Uterus (tissue), 3 donors: ENCODE measurements at regions not wholly inside any gene's neighbourhood (a gene's known extent, or its start where the extent isn't known, plus 50 kb on each side); places are given as distances from the start of the nearest gene placed in this dataset.

ENCODE experiments used
- DNase-seq, 2 donors: peaks; one replicate each; pipeline ENCODE4 v3.0.0-alpha.2; 2019 to 2020
- H3K27ac ChIP-seq, 2 donors: fragments of 200-600 bp; sonication (generic); 1 replicate in 1 of 2; 2 replicates in 1 of 2; pipeline ENCODE4 v1.5.1; 2016 to 2018
- H3K27me3 ChIP-seq, 2 donors: fragments of 200-600 bp; sonication (generic); one replicate each; pipeline ENCODE4 v1.5.1; 2018 to 2019; ENCODE audit warnings: control low read depth in 1 of 2
- H3K36me3 ChIP-seq, 2 donors: fragments of 200-600 bp; sonication (generic); one replicate each; pipeline ENCODE4 v1.5.1; 2019; ENCODE audit warnings: control low read depth in 1 of 2
- H3K4me1 ChIP-seq, 2 donors: fragments of 200-600 bp; sonication (generic); one replicate each; pipeline ENCODE4 v1.5.1; 2018 to 2019; ENCODE audit warnings: control low read depth in 1 of 2
- H3K4me3 ChIP-seq, 2 donors: fragments of 200-600 bp; sonication (generic); 1 replicate in 1 of 2; 2 replicates in 1 of 2; pipeline ENCODE4 v1.5.1; 2018 to 2019; ENCODE audit warnings: mild to moderate bottlenecking in 1 of 2
- H3K9me3 ChIP-seq, 2 donors: fragments of 200-600 bp; sonication (generic); one replicate each; pipeline ENCODE4 v1.5.1; 2019; ENCODE audit warnings: control low read depth in 1 of 2
- CTCF ChIP-seq, 4 experiments: fragments of 200-600 bp in 2 of 4; fragments of 450-650 bp in 2 of 4; sonication (generic) in 2 of 4; IDR thresholded peaks; one replicate each; pipeline ENCODE4 v1.5.1; 2016 to 2019; ENCODE audit warnings: antibody characterized with exemption in 4 of 4, mild to moderate bottlenecking in 2 of 4, moderate library complexity in 1 of 4
- POLR2A ChIP-seq, 2 donors: fragments of 450-650 bp; IDR thresholded peaks; one replicate each; pipeline ENCODE4 v1.6.1; 2016; ENCODE audit warnings: antibody characterized with exemption in 2 of 2, mild to moderate bottlenecking in 1 of 2, moderate library complexity in 1 of 2
- intact Hi-C: fragments of 100-400 bp; cut with DNase I; formaldehyde crosslinking; loops from one replicate; pipeline ENCODE4 v1.15.1; 2023; ENCODE audit warnings: low total_unique reads
- donor health status: DM: yes; HTN: yes; CAD: no.

GRCh38 chr6:81237226-81237625 lies 515.3 kb downstream of the TENT5A start:
- Histone ChIP-seq H3K4me1 (no peaks in the 10 kb centered on the region), H3K27ac (no peak overlapping the region), H3K36me3 (no peaks in the 10 kb centered on the region), H3K9me3 (no peaks in the 10 kb centered on the region), H3K4me3 (no peak overlapping the region), H3K27me3 (no peaks in the 10 kb centered on the region)
- no peak for DNase-seq
- TF ChIP-seq POLR2A (IDR thresholded peaks at IDR 0.05) (no peak), CTCF (IDR thresholded peaks at IDR 0.05) (no peak)
- intact Hi-C loops = no loop called here

- no peaks in the 10 kb centered on the region for H3K27me3 ChIP-seq
- no peaks in the 10 kb centered on the region for H3K9me3 ChIP-seq
- H3K4me3 ChIP-seq = no peak overlapping the region
- no peaks in the 10 kb centered on the region for H3K4me1 ChIP-seq
- intact Hi-C loops = no loop called here
- no peaks in the 10 kb centered on the region for H3K36me3 ChIP-seq
- TF ChIP-seq CTCF (IDR thresholded peaks at IDR 0.05) = no peak
- TF ChIP-seq POLR2A (IDR thresholded peaks at IDR 0.05) = no peak
- no peak overlapping the region for H3K27ac ChIP-seq
- no peak for DNase-seq
Measured at GRCh38 chr6:81235512-81235911, 517.0 kb downstream of the TENT5A start.

GRCh38 chr6:81233990-81234389 lies 518.5 kb downstream of the TENT5A start:
- Histone ChIP-seq H3K27ac (no peak overlapping the region), H3K36me3 (no peaks in the 10 kb centered on the region), H3K4me1 (no peaks in the 10 kb centered on the region), H3K27me3 (no peaks in the 10 kb centered on the region), H3K9me3 (no peaks in the 10 kb centered on the region), H3K4me3 (no peak overlapping the region)
- intact Hi-C loops = no loop called here
- DNase-seq = no peak
- TF ChIP-seq POLR2A (IDR thresholded peaks at IDR 0.05) (no peak), CTCF (IDR thresholded peaks at IDR 0.05) (no peak)

GRCh38 chr6:81228912-81229555 lies 523.4 kb downstream of the TENT5A start:
- Histone ChIP-seq H3K27me3 (no peaks in the 10 kb centered on the region), H3K4me3 (no peak overlapping the region), H3K27ac (no peak overlapping the region), H3K4me1 (no peaks in the 10 kb centered on the region), H3K9me3 (no peaks in the 10 kb centered on the region), H3K36me3 (no peaks in the 10 kb centered on the region)
- intact Hi-C loops = no loop called here
- TF ChIP-seq POLR2A (IDR thresholded peaks at IDR 0.05) = no peak
- TF ChIP-seq CTCF (IDR thresholded peaks at IDR 0.05) = no peak
- no peak for DNase-seq

GRCh38 chr6:81226957-81227356 lies 525.5 kb downstream of the TENT5A start:
- intact Hi-C loops = no loop called here
- TF ChIP-seq CTCF (IDR thresholded peaks at IDR 0.05) = no peak
- no peak for TF ChIP-seq POLR2A (IDR thresholded peaks at IDR 0.05)

More at GRCh38 chr6:81226957-81227356, 525.5 kb downstream of the TENT5A start:
- H3K27ac ChIP-seq = no peak overlapping the region
- H3K4me3 ChIP-seq = no peak overlapping the region
- H3K4me1 ChIP-seq = no peaks in the 10 kb centered on the region
- no peaks in the 10 kb centered on the region for H3K36me3 ChIP-seq
- H3K9me3 ChIP-seq = no peaks in the 10 kb centered on the region
- no peak for DNase-seq
- no peaks in the 10 kb centered on the region for H3K27me3 ChIP-seq
